SK-N-SH (cell line): ENCODE measurements at regions not wholly inside any gene's neighbourhood (a gene's known extent, or its start where the extent isn't known, plus 50 kb on each side); places are given as distances from the start of the nearest gene placed in this dataset.

Experiments
- CTCF ChIA-PET: fragments of 300-600, 350-600 bp; formaldehyde crosslinking; extraction: SDS; loops from one replicate; lab custom pipeline; 2021; lab: Yijun Ruan, JAX
- POLR2A ChIA-PET: fragments of 350-600 bp; sonication (Branson Sonifier 250); formaldehyde crosslinking; extraction: SDS; loops from one replicate; lab custom pipeline; 2020; ENCODE audit warnings: antibody characterized with exemption, inconsistent platforms; lab: Yijun Ruan, JAX
- DNase-seq: peaks from one replicate; pipeline ENCODE4 v3.0.0; 2012
- H2AFZ ChIP-seq: fragments of 200-600 bp; sonication (generic); 2 replicates; pipeline ENCODE4 v1.8.1; 2016; ENCODE audit warnings: antibody characterized with exemption, mild to moderate bottlenecking, low read depth
- H3F3A ChIP-seq: fragments of 200-600 bp; sonication (generic); replicated peaks from 2 replicates; pipeline ENCODE3; 2016; ENCODE audit warnings: antibody characterized with exemption, mild to moderate bottlenecking; ENCODE audit not compliant: insufficient read depth
- H3K27ac ChIP-seq, 2 experiments: fragments of 200-500 bp in 1 of 2; fragments of 200-600 bp in 1 of 2; sonication (Bioruptor generic) in 1 of 2; sonication (generic), shearing (Covaris generic) in 1 of 2; 2 replicates each; pipeline versions ENCODE4 v1.5.1 to v1.6.1; 2014 to 2016; ENCODE audit warnings: low read depth in 2 of 2, inconsistent platforms in 1 of 2, low read length in 1 of 2, mild to moderate bottlenecking in 1 of 2, mixed read lengths in 1 of 2
- H3K27me3 ChIP-seq: fragments of 200-600 bp; sonication (generic), shearing (Covaris generic); 2 replicates; pipeline ENCODE4 v1.6.1; 2016; ENCODE audit warnings: mixed run types; ENCODE audit not compliant: insufficient read depth
- H3K36me3 ChIP-seq, 2 experiments: fragments of 200-500 bp in 1 of 2; fragments of 200-600 bp in 1 of 2; sonication (Bioruptor generic) in 1 of 2; sonication (generic) in 1 of 2; replicated peaks in 1 of 2; 2 replicates each; pipeline versions ENCODE3 to v1.5.1; 2014 to 2016; ENCODE audit warnings: low read length in 1 of 2, mild to moderate bottlenecking in 1 of 2; ENCODE audit not compliant: insufficient read depth in 2 of 2, control insufficient read depth in 1 of 2
- H3K4me1 ChIP-seq, 2 experiments: fragments of 200-500 bp in 1 of 2; fragments of 200-600 bp in 1 of 2; sonication (Bioruptor generic) in 1 of 2; sonication (generic), shearing (Covaris generic) in 1 of 2; 2 replicates each; pipeline versions ENCODE4 v1.5.1 to v1.6.1; 2014 to 2016; ENCODE audit warnings: low read depth in 1 of 2, low read length in 1 of 2, mixed run types in 1 of 2; ENCODE audit not compliant: insufficient read depth in 2 of 2, control insufficient read depth in 1 of 2
- H3K4me2 ChIP-seq: fragments of 200-600 bp; sonication (generic), shearing (Covaris generic); 2 replicates; pipeline ENCODE4 v1.6.1; 2017; ENCODE audit warnings: mixed run types
- H3K4me3 ChIP-seq, 2 experiments: fragments of 200-500 bp in 1 of 2; fragments of 200-600 bp in 1 of 2; sonication (Bioruptor generic) in 1 of 2; sonication (generic), shearing (Covaris generic) in 1 of 2; 2 replicates each; pipeline versions ENCODE4 v1.5.1 to v1.8.1; 2014 to 2016; ENCODE audit warnings: low read depth in 2 of 2, inconsistent platforms in 1 of 2, low read length in 1 of 2, mild to moderate bottlenecking in 1 of 2, mixed read lengths in 1 of 2, moderate library complexity in 1 of 2
- H3K79me2 ChIP-seq: fragments of 200-600 bp; sonication (generic); 2 replicates; pipeline ENCODE4 v1.8.1; 2017; ENCODE audit warnings: mild to moderate bottlenecking; ENCODE audit not compliant: insufficient read depth
- H3K9ac ChIP-seq: fragments of 200-600 bp; sonication (generic); 2 replicates; pipeline ENCODE4 v1.6.1; 2017; ENCODE audit warnings: mixed run types
- H3K9me2 ChIP-seq: fragments of 200-600 bp; sonication (generic); 2 replicates; pipeline ENCODE4 v1.6.1; 2017; ENCODE audit warnings: mixed run types
- H3K9me3 ChIP-seq: fragments of 200-600 bp; sonication (generic); 2 replicates; pipeline ENCODE4 v1.6.1; 2017; ENCODE audit warnings: mixed run types, mild to moderate bottlenecking, moderate library complexity
- H4K20me1 ChIP-seq: fragments of 200-600 bp; sonication (generic); 2 replicates; pipeline ENCODE4 v1.6.1; 2017; ENCODE audit warnings: mild to moderate bottlenecking, mixed run types; ENCODE audit not compliant: insufficient read depth
- CTCF ChIP-seq: fragments of 200-600 bp; sonication (generic); IDR thresholded peaks from 2 replicates; pipeline ENCODE4 v1.6.1; 2017; ENCODE audit warnings: antibody characterized with exemption, mild to moderate bottlenecking, moderate library complexity
- ELF1 ChIP-seq: IDR thresholded peaks from 2 replicates; pipeline ENCODE4 v1.4.0; 2012
- EP300 ChIP-seq, 2 experiments: IDR thresholded peaks; 2 replicates each; pipeline versions ENCODE4 v1.4.0 to v1.6.1; 2012; ENCODE audit warnings: borderline replicate concordance in 1 of 2, low read depth in 1 of 2, low read length in 1 of 2
- EZH2phosphoT487 ChIP-seq: fragments of 200-600 bp; sonication (generic); IDR thresholded peaks from 2 replicates; pipeline ENCODE4 v1.6.1; 2017; ENCODE audit warnings: low read depth, mixed run types, mild to moderate bottlenecking, antibody characterized with exemption, moderate library complexity, borderline replicate concordance
- FOSL2 ChIP-seq: IDR thresholded peaks from 2 replicates; pipeline ENCODE4 v1.4.0; 2012; ENCODE audit warnings: low read depth, mild to moderate bottlenecking, moderate library complexity, borderline replicate concordance
- FOXJ3 ChIP-seq: sonication (generic); formaldehyde crosslinking; IDR thresholded peaks from 2 replicates; pipeline ENCODE4 v1.5.1; 2020; ENCODE audit warnings: mild to moderate bottlenecking, missing genetic modification reagents
- GABPA ChIP-seq: IDR thresholded peaks from 2 replicates; pipeline ENCODE4 v1.4.0; 2012; ENCODE audit warnings: low read depth, mild to moderate bottlenecking
- JUND ChIP-seq: IDR thresholded peaks from 2 replicates; pipeline ENCODE4 v1.4.0; 2012
- NRF1 ChIP-seq: IDR thresholded peaks from 2 replicates; pipeline ENCODE4 v1.6.1; 2012; ENCODE audit warnings: low read depth, mild to moderate bottlenecking, low read length
- PBX3 ChIP-seq: IDR thresholded peaks from 2 replicates; pipeline ENCODE4; 2012
- RAD21 ChIP-seq: IDR thresholded peaks from 2 replicates; pipeline ENCODE4 v1.6.1; 2012; ENCODE audit warnings: mild to moderate bottlenecking, low read length
- SMC3 ChIP-seq: IDR thresholded peaks from 2 replicates; pipeline ENCODE4 v1.6.1; 2012; ENCODE audit warnings: low read depth, low read length, improper control_type of control experiment
- TAF1 ChIP-seq: IDR thresholded peaks from 2 replicates; pipeline ENCODE4 v1.6.1; 2012; ENCODE audit warnings: low read depth, mild to moderate bottlenecking, low read length, moderate library complexity, borderline replicate concordance
- USF1 ChIP-seq: IDR thresholded peaks from 2 replicates; pipeline ENCODE4 v1.4.0; 2012; ENCODE audit warnings: low read depth, borderline replicate concordance
- YY1 ChIP-seq: IDR thresholded peaks from 2 replicates; pipeline ENCODE4 v1.4.0; 2012; ENCODE audit warnings: low read depth, mild to moderate bottlenecking
- ZBTB33 ChIP-seq: IDR thresholded peaks from 2 replicates; pipeline ENCODE4 v1.4.0; 2012; ENCODE audit warnings: low read depth, borderline replicate concordance
- WGBS: methylation state at CpG from one replicate; pipeline ENCODE4 v1.1.6; 2017; ENCODE audit warnings: low lambda C conversion rate; 5-methylcytosine and 5-hydroxymethylcytosine counted together

- CTCF ChIA-PET, result no interaction called here
- H4K20me1 ChIP-seq, result no peaks in the 10 kb centered on the region
- no peak for TF ChIP-seq EZH2phosphoT487
- TF ChIP-seq ZBTB33, result no peak
- TF ChIP-seq TAF1, result no peak
- no peak for TF ChIP-seq GABPA
- no peak for TF ChIP-seq RAD21
- TF ChIP-seq SMC3, result no peak
- no peak for TF ChIP-seq EP300 (IDR thresholded peaks at IDR 0.05; ENCODE audit: borderline replicate concordance in 1 of 2, low read depth in 1 of 2, low read length in 1 of 2)
- TF ChIP-seq YY1, result no peak
- no peak for TF ChIP-seq CTCF
- no peak for TF ChIP-seq FOSL2
- TF ChIP-seq FOXJ3, result no peak
- TF ChIP-seq PBX3, result no peak
- no peak for TF ChIP-seq ELF1
- TF ChIP-seq USF1, result no peak
- TF ChIP-seq JUND, result no peak
- TF ChIP-seq NRF1, result no peak
These were observed 221.1 kb downstream of the TM9SF2 start for GRCh38 chr13:99722338-99722818.

More at GRCh38 chr13:99722338-99722818, 221.1 kb downstream of the TM9SF2 start:
- no peak overlapping the region for H3K9ac ChIP-seq
- no peaks in the 10 kb centered on the region for H3K9me2 ChIP-seq
- no peaks in the 10 kb centered on the region for H3K79me2 ChIP-seq
- H3F3A ChIP-seq, result no peaks in the 10 kb centered on the region
- no peaks in the 10 kb centered on the region for H3K9me3 ChIP-seq
- no peaks in the 10 kb centered on the region for H3K36me3 ChIP-seq
- H3K27ac ChIP-seq, result no peak overlapping the region
- no peak overlapping the region for H3K4me3 ChIP-seq
- no peaks in the 10 kb centered on the region for H3K4me1 ChIP-seq
- no peaks in the 10 kb centered on the region for H3K27me3 ChIP-seq
- no peak overlapping the region for H2AFZ ChIP-seq
- WGBS, result 77% methylated on average over 3 of the region's 3 CpGs
- no peak for DNase-seq
- no peak overlapping the region for H3K4me2 ChIP-seq
- POLR2A ChIA-PET, result no interaction called here
